HG03159 (cell line): ENCODE measurements at regions not wholly inside any gene's neighbourhood (a gene's known extent, or its start where the extent isn't known, plus 50 kb on each side); places are given as distances from the start of the nearest gene placed in this dataset.
A peak's percentile ranks its signal among the peaks of the same experiment; 100 is the strongest.
"Not testable (repeated sequence)": the region's sequence is repeated elsewhere in the genome, so short reads cannot be mapped to it uniquely, and the experiment has no call there.

Experiments
- ATAC-seq: cut with Tn5 transposase; IDR thresholded peaks from one replicate; pipeline ENCODE4 v1.9.1; 2021; ENCODE audit warnings: mild to moderate bottlenecking, moderate library complexity; ENCODE audit not compliant: unreplicated experiment

DNA sequence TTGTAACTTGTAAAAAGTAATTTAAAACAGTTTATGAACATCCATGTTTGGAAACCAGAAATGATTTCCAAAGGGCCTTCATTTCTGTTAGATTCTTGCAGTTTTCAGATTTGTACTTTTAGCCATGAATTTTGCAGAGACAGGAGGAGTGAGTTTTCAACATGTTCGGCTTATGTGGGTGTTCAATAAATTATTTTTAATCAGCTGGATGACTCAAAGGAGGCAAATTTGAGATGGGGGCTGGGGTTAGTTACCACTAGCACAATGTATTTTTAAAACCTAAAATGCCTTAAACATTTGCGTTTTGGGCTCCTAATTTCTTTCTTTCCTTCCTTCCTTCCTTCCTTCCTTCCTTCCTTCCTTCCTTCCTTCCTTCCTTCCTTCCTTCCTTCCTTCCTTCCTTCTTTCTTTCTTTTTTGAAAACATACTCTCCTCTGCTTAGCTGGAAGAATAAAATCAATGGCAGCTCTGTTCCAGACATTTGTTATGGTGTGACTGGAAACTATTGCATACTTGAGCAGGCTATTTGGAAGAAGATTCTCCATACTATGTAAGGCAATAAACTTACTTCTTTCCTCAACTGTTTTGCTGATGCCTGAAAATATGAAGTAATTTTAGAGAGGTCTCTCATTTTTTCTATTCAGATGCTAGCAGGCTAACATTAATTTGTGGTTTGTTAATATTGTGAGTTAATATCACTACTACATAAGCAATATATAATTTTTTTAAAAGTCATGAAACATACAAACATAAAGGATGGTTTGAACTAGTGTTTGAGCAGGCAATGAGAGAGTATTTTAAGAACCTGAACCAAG is 394.4 kb downstream of the NYAP2 start:
- no peak for ATAC-seq

DNA sequence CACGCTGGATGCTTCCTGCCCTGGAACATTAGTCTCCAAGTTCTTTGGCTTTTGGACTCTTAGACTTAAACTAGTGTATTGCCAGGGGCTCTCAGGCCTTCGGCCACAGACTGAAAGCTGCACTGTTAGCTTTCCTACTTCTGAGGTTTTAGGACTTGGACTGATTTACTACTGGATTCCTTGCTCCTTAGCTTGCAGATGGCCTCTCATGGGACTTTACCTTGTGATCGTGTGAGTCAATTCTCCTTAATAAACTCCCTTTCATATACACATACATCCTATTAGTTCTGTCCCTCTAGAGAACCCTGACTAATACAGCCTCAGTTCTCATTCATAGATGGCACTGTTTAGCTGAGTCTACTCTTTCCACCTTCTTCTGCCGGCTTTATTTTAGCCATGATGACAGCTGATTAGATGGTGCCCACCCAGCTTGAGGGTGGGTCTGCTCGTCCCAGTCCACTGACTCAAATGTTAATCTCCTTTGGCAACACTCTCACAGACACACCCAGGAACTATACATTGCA is 389.1 kb downstream of the NYAP2 start:
- no peak for ATAC-seq

DNA sequence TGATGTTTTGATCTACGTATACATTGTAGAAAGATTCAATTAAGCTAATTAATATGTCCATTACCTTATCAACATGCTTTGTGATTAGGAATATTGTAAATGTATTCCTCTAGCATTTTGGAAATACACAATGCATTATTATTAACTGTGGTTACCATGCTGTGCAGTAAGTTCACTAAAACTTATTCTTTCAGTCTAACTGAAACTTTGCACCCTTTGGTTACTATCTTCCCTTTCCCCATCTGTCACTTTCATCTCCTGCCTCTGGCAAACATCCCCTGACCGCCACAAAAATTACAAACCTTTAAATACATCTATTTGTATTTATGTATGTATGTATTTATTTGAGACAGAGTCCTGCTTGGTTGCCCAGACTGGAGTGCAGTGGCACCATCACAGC is 388.0 kb downstream of the NYAP2 start:
- no peak for ATAC-seq

DNA sequence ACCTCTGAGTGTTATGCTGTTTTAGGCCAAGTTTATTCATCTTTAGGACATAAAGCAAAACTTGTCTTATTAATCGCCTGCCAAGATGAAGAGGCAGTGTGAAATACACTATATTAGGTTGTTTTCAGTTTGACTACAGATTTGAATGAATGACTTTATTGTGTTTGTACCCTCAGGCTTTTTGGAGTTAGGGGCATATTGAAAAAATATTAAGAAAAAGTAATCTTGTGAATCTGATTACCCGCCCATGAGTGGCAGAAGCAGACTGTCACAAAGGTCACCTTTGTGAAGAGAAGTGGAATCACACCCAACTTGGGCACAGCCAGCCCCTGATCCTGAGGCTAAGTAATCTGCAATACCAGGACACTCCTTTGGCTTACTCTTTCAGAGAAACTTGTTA is 382.5 kb downstream of the NYAP2 start:
- no peak for ATAC-seq

DNA sequence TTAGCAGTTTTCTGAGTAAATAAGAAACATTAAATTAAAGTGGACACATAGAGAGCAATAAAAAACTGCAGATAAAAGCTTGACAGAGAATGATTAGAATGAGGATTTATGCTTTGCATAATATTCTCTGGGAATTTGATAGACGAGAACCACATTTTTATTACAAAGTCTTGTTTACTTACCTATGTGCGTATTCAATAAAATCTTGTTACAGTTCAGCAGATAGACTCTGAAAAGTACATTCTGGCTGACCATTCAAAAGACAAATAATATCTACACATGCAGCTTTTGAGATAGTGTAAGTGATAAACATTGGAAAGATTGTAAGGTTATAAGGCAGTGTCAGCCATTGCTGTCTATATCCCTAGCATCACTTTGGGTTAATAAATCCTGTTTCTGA is 381.6 kb downstream of the NYAP2 start:
- no peak for ATAC-seq

DNA sequence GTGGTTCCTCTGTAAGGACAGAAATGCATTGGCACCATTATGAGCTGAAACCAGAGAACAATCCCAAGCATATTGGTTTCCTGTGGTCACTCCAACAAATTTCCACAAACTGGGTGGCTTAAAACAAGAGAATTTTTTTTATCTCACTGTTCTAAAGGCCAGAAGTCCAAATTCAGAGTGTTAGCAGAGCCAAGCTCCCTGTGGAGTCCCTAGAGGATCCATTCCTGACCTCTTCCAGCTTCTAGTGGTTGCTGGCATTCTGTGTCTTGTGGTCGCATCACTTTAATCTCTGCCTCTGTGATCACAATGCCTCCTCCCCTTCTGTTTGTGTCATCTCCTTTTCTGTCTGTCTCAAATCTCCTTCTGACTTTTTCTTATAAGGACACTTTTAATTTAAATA is 380.3 kb downstream of the NYAP2 start:
- no peak for ATAC-seq

DNA sequence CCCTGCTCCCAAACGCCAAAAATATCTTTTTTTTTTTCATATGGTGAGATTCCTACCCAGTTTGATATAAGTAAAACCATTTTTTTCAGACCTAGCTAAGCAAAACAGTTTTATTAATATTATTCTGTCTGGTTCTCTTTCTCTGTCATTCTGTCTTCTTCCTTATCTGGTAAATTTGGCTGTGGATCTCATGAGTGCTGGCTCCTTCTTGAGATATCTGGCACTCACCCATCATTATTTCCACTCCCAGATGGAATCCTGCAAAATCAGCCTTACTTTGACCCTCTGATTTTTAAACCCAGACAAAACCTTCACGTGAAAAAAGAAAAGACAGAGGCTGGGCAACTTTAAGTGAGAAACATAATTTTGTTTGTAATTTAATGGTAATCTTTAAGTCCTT is 373.6 kb downstream of the NYAP2 start:
- no peak for ATAC-seq

DNA sequence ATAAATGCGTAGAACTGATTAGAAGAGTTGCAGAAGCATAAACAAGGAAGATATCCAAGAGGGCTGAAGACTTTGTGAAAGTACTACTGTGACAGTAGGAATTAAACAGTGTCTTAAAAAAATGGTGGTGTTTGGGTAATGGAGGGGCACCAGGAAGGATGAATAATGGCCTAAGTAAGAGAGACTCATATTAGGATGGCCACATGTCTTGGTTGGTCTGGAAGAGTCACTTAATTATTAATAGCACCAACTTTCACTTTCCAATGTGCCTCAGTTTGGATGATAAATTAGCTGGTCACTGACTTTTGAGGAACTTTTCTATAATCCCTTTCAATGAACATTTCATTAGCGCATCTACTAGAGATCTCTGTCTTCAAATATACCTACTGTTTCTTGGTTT is 372.2 kb downstream of the NYAP2 start:
- ATAC-seq: peak; percentile 51

DNA sequence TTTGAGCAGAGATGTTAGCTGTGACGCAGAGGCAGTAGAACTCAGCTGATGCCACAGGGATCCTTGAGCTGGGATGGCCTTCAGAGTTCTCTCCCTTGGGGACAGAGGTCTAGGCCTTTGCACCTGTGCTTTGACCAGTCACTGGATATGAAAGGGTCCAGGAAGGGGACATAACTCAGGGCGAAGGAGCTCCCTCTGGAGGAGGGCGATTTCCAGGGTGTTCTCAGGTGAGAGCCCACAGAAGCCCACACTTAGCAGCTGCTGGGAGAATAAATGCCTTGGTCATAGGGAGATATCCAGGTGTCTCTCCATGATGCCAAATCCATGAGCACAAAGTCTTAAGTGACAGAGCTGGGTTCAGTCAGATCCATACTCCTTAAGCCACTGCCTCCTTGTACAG is 369.2 kb downstream of the NYAP2 start:
- ATAC-seq: no peak

DNA sequence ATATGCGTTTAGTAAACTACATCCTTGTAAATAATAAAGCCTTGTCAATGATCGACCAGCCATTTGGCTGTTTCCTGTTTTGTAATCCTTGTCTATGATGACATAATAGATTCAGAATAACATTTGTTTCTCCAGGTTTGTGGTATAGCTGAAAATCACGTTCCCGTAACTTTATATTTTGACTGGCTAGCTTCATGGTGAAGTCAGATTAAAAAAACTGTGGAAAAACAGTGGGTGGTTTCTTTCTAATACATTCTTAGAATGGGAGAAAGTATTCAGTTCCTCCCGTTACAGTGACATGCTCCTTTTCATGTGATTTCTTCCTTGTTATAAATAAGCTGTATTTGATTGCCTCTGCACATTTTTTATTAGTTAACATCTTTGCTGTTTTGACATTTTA is 366.9 kb downstream of the NYAP2 start:
- no peak for ATAC-seq

DNA sequence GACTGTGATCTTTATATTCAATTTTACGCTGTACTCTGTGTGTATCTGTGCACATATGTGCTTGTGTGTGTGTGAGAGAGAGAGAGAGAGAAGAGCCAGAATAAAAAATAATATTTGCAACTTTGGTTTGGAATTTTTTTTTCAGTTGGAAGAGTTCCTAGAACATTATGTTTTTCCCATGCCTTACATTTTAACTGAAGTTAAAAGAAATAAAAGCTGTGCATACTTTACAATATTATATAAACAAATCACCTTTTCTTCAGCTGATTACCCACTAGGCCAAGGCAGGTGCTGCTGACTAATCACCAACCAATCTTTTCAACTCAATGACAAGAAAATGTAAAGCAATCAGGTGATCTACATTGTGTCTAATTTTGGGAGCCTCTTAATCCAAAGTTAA is 366.3 kb downstream of the NYAP2 start:
- ATAC-seq: no peak

DNA sequence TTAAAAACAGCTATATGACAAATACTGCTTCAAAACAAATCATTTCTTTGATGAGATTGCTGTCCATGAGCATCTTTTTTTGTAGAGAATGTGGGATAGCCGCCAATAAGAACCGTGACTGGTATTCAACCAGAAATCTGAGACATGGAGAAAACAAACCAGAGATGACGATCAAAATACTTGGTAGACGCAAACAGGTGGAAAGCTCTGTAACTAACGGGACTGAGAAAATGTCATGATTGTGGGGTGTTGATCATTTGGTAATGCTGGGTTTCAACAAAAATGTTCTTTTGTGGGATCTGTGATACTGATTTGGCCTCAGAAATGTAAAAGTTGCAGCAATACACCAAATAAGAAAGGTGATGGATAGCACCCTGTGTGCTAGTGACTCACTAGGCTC is 364.8 kb downstream of the NYAP2 start:
- no peak for ATAC-seq

DNA sequence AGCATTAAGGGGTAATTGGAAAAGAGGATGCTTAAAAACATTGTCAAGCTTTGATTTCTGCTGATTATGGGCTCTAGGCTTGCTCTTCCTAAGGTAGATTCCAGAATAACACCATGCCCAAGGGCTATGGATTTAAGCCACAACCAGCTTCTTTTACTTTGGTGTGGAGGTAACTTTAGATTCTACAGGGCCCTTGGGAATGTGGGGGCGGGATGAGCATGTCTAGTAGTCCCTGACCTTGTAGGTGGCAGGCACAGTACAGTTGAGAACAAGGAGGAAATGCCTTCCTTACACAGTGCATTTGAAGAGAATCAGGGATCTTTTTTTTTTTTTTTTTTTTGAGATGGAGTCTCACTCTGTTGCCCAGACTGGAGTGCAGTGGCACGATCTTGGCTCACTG is 364.2 kb downstream of the NYAP2 start:
- ATAC-seq: no peak

DNA sequence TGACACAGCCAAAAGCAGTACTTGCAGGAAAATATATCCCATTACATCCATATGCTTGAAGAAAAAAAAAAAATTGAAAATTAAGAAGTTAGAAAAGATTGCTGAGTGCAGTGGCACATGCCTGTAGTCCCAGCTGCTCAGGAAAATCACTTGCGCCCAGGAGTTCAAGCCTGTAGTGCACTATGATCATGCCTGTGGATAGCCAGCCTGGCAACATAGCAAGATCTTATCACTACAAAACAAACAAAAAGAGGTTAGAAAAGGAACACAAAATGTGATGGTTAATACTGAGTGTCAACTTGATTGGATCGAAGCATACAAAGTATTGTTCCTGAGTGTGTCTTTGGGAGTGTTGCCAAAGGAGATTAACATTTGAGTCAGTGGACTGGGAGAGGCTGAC is 361.9 kb downstream of the NYAP2 start:
- no peak for ATAC-seq

DNA sequence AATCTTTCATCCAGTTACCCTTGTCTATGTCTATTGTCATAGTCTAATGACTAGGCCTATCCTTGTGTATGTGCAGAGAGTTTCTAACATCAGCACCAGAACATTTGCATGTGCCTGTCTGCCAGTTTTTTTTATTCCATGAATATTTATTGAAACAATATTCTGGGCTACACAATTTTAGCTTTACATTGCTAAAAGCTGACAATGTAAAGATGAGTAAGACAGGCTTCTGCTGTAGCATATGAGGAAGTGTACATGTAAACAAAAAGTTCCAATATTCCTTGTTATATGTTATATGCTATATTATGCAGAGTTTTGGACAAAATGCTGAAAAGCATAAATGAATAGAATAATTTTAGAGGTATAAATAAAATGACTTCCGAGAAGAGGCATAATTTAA is 357.7 kb downstream of the NYAP2 start:
- no peak for ATAC-seq

DNA sequence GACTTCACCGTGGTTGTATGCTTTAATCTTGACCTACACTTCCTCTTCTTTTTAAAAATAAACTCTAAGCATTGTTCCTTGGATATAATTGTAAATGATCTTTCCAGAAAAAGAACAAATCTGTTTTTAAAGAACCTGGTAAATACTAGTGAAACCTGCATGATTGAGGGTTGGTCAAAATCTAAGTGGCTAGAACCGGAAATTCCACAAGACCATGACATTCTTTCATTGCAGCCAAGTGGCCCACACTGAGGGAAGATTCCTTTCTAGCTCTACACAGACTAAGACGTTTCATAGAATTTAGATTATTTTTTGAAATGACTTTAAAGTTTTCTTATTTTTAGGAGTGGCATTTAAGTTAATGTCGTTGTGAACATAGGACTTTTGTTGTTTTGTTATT is 356.7 kb downstream of the NYAP2 start:
- no peak for ATAC-seq

DNA sequence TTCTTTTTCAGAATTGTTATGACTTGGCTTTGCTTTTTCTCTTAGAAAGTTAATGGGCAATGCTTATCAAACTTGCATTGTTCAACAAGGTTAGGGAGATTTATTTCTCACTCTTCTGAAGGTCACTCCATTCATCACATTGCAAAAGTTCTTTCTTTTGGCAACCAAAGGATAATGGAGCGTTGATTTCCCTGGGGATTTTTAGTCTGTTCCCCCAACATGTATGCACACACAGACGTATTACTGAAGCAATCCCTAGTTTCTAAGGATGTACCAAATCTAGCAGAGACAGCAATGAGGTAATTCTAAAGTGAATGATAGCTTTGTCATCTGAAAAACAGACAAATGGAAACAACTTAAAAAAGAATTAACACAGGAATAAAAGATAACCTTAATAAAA is 349.1 kb downstream of the NYAP2 start:
- no peak for ATAC-seq

DNA sequence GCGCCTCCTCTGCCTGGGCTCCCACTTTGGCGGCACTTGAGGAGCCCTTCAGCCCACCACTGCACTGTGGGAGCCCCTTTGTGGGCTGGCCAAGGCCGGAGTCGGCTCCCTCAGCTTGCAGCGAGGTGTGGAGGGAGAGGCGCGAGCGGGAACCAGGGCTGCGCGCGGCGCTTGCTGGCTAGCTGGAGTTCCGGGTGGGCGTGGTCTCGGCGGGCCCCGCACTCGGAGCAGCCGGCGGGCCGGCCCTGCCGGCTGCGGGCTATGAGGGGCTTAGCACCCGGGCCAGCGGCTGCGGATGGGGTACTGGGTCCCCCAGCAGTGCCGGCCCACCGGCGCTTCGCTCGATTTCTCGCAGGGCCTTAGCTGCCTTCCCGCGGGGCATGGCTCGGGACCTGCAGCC is 344.5 kb downstream of the NYAP2 start:
- ATAC-seq: not testable (repeated sequence)

DNA sequence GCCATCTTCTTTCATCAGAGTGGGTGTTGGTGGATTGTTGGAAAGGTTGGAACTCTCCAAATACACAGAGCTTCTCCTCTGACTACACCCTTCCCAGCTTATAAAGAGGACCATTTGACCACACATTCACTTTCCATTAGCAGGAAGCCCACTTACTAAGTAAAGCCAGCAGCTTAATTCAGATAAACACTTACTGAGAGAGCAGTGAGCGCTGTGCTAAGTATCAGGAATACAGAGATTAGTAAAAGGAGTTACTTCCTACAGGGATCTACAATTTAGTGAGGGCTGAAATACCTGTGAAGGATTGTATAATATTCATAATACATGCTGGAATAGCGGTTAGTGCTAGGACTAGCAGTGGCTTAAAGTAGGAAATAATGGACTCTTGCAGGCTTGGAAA is 343.0 kb downstream of the NYAP2 start:
- no peak for ATAC-seq

DNA sequence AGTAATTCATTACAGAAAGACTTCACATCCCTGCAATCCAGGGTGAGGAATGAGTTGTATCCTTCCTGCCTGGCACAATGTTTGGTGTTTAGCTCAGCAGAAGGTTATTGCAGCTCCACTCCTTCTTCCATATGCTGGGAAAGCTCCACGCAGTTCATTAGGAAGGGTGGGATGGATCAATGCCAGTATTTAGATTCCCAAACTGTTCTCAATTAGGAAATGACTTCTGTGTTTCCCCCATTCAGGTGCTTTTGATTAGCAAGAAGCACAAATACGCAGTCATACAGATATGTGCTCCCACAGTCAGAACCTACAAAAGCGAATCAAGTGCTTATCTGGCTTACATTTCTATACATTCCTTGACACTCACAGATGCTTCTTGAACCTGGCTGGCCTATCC is 340.6 kb downstream of the NYAP2 start:
- ATAC-seq: no peak

DNA sequence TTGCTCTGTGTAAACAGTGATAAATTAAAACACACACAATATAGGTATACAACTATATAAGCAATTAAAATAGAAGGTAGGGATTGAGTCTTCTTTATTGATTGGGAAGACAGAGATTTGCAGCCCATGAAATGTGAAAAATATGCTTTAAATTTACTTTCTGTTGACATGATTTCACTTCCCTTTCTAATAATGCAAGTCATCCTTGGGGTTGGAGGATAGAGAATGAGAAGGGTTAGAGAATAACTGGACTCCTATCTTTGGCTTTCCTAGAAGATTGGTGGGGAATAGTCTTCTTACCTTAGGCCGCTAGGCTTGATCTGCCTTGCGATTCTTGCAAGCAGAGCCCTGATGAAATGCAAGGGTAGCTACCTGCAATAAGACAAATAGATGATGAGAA is 339.8 kb downstream of the NYAP2 start:
- ATAC-seq: no peak

DNA sequence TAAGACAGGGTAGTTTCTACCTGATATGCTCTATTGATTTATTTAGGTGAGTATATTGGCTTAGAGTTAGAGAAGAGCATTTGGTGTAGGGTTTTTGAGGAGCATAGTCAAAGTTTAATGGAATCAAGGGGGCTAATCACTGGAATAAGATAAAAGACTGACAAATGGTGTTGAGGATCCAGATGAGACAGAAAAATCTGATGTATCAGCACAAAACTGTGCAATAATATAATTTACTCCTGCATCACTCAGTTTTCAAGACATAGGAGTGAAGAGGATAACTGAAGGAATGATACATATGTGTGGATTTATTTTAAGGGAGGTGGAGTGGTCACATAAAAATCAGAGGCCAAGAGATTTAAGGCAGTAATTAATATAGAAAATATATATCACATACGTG is 339.2 kb downstream of the NYAP2 start:
- no peak for ATAC-seq

DNA sequence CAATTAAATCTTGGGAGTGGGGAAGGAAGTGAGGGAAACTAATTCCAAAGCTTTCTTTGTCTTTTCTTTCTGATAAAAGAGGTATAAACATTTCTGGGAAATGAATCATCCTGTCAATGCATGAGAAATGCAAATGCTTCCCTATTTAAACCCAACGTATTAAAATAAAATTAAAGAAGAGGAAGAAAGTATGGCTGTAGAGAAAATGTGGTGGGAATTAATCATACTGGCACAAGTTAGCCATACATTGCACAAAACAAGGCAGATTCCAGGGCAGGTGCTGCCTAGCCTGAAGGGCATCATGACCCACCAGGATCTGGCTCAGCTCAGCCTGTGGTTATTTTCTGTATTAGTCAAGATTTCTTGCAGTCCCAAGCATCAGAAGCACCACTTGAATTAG is 338.0 kb downstream of the NYAP2 start:
- ATAC-seq: no peak
